Astrocyte (in vitro differentiated cells and primary cell): ENCODE measurements at regions not wholly inside any gene's neighbourhood (a gene's known extent, or its start where the extent isn't known, plus 50 kb on each side); places are given as distances from the start of the nearest gene placed in this dataset.

ENCODE experiments used
- EZH2 ChIP-seq: IDR thresholded peaks from 2 replicates; pipeline ENCODE4 v1.6.1; 2012; ENCODE audit warnings: mild to moderate bottlenecking, low read length, inconsistent platforms; ENCODE audit not compliant: insufficient read depth
- TF ChIP-seq, protein P1 (sequence below): IDR thresholded peaks from 2 replicates; pipeline ENCODE4 v1.5.1; 2011; ENCODE audit warnings: low read depth, mild to moderate bottlenecking, inconsistent platforms, low read length, moderate library complexity; ENCODE audit not compliant: insufficient read depth

DNA sequence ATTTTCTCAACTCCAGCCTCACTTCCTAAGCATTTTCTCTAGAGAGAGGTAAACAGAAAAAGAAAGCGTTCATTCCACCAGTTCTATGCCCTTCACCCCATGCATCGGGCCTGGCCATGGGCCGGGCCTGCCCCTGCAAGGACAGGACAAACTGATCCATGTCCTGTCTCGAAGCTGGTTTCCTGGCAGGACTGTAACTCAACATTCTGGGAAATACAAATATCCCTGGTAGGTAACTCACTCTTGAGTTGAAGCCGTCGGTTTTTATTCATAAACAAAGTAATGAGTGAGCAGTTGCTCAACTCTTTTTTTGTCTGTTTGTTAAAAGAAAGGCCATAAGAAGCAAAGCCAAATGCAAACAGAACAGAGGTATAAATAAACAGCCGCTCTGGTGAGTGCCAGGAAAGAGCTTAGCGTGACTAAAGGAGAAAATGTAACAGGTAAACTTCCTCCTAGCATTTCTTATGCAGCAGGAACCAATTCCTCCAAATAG lies 64.4 kb upstream of the DNAH5 start:
- TF ChIP-seq, protein P1, sequence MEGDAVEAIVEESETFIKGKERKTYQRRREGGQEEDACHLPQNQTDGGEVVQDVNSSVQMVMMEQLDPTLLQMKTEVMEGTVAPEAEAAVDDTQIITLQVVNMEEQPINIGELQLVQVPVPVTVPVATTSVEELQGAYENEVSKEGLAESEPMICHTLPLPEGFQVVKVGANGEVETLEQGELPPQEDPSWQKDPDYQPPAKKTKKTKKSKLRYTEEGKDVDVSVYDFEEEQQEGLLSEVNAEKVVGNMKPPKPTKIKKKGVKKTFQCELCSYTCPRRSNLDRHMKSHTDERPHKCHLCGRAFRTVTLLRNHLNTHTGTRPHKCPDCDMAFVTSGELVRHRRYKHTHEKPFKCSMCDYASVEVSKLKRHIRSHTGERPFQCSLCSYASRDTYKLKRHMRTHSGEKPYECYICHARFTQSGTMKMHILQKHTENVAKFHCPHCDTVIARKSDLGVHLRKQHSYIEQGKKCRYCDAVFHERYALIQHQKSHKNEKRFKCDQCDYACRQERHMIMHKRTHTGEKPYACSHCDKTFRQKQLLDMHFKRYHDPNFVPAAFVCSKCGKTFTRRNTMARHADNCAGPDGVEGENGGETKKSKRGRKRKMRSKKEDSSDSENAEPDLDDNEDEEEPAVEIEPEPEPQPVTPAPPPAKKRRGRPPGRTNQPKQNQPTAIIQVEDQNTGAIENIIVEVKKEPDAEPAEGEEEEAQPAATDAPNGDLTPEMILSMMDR, result no peak
- no peak for TF ChIP-seq EZH2
